SK-N-SH (cell line): ENCODE measurements at regions not wholly inside any gene's neighbourhood (a gene's known extent, or its start where the extent isn't known, plus 50 kb on each side); places are given as distances from the start of the nearest gene placed in this dataset.

Source experiments
- CTCF ChIA-PET: fragments of 300-600, 350-600 bp; formaldehyde crosslinking; extraction: SDS; loops from one replicate; lab custom pipeline; 2021; lab: Yijun Ruan, JAX
- POLR2A ChIA-PET: fragments of 350-600 bp; sonication (Branson Sonifier 250); formaldehyde crosslinking; extraction: SDS; loops from one replicate; lab custom pipeline; 2020; ENCODE audit warnings: antibody characterized with exemption, inconsistent platforms; lab: Yijun Ruan, JAX
- DNase-seq: peaks from one replicate; pipeline ENCODE4 v3.0.0; 2012
- H2AFZ ChIP-seq: fragments of 200-600 bp; sonication (generic); 2 replicates; pipeline ENCODE4 v1.8.1; 2016; ENCODE audit warnings: antibody characterized with exemption, mild to moderate bottlenecking, low read depth
- H3F3A ChIP-seq: fragments of 200-600 bp; sonication (generic); replicated peaks from 2 replicates; pipeline ENCODE3; 2016; ENCODE audit warnings: antibody characterized with exemption, mild to moderate bottlenecking; ENCODE audit not compliant: insufficient read depth
- H3K27ac ChIP-seq, 2 experiments: fragments of 200-500 bp in 1 of 2; fragments of 200-600 bp in 1 of 2; sonication (Bioruptor generic) in 1 of 2; sonication (generic), shearing (Covaris generic) in 1 of 2; 2 replicates each; pipeline versions ENCODE4 v1.5.1 to v1.6.1; 2014 to 2016; ENCODE audit warnings: low read depth in 2 of 2, inconsistent platforms in 1 of 2, low read length in 1 of 2, mild to moderate bottlenecking in 1 of 2, mixed read lengths in 1 of 2
- H3K27me3 ChIP-seq: fragments of 200-600 bp; sonication (generic), shearing (Covaris generic); 2 replicates; pipeline ENCODE4 v1.6.1; 2016; ENCODE audit warnings: mixed run types; ENCODE audit not compliant: insufficient read depth
- H3K36me3 ChIP-seq, 2 experiments: fragments of 200-500 bp in 1 of 2; fragments of 200-600 bp in 1 of 2; sonication (Bioruptor generic) in 1 of 2; sonication (generic) in 1 of 2; replicated peaks in 1 of 2; 2 replicates each; pipeline versions ENCODE3 to v1.5.1; 2014 to 2016; ENCODE audit warnings: low read length in 1 of 2, mild to moderate bottlenecking in 1 of 2; ENCODE audit not compliant: insufficient read depth in 2 of 2, control insufficient read depth in 1 of 2
- H3K4me1 ChIP-seq, 2 experiments: fragments of 200-500 bp in 1 of 2; fragments of 200-600 bp in 1 of 2; sonication (Bioruptor generic) in 1 of 2; sonication (generic), shearing (Covaris generic) in 1 of 2; 2 replicates each; pipeline versions ENCODE4 v1.5.1 to v1.6.1; 2014 to 2016; ENCODE audit warnings: low read depth in 1 of 2, low read length in 1 of 2, mixed run types in 1 of 2; ENCODE audit not compliant: insufficient read depth in 2 of 2, control insufficient read depth in 1 of 2
- H3K4me2 ChIP-seq: fragments of 200-600 bp; sonication (generic), shearing (Covaris generic); 2 replicates; pipeline ENCODE4 v1.6.1; 2017; ENCODE audit warnings: mixed run types
- H3K4me3 ChIP-seq, 2 experiments: fragments of 200-500 bp in 1 of 2; fragments of 200-600 bp in 1 of 2; sonication (Bioruptor generic) in 1 of 2; sonication (generic), shearing (Covaris generic) in 1 of 2; 2 replicates each; pipeline versions ENCODE4 v1.5.1 to v1.8.1; 2014 to 2016; ENCODE audit warnings: low read depth in 2 of 2, inconsistent platforms in 1 of 2, low read length in 1 of 2, mild to moderate bottlenecking in 1 of 2, mixed read lengths in 1 of 2, moderate library complexity in 1 of 2
- H3K79me2 ChIP-seq: fragments of 200-600 bp; sonication (generic); 2 replicates; pipeline ENCODE4 v1.8.1; 2017; ENCODE audit warnings: mild to moderate bottlenecking; ENCODE audit not compliant: insufficient read depth
- H3K9ac ChIP-seq: fragments of 200-600 bp; sonication (generic); 2 replicates; pipeline ENCODE4 v1.6.1; 2017; ENCODE audit warnings: mixed run types
- H3K9me2 ChIP-seq: fragments of 200-600 bp; sonication (generic); 2 replicates; pipeline ENCODE4 v1.6.1; 2017; ENCODE audit warnings: mixed run types
- H3K9me3 ChIP-seq: fragments of 200-600 bp; sonication (generic); 2 replicates; pipeline ENCODE4 v1.6.1; 2017; ENCODE audit warnings: mixed run types, mild to moderate bottlenecking, moderate library complexity
- H4K20me1 ChIP-seq: fragments of 200-600 bp; sonication (generic); 2 replicates; pipeline ENCODE4 v1.6.1; 2017; ENCODE audit warnings: mild to moderate bottlenecking, mixed run types; ENCODE audit not compliant: insufficient read depth
- CHD2 ChIP-seq: fragments of 150-350 bp; IDR thresholded peaks from 2 replicates; pipeline ENCODE4 v1.6.1; 2018; ENCODE audit warnings: low read length; ENCODE audit not compliant: partially characterized antibody
- FOXJ3 ChIP-seq: sonication (generic); formaldehyde crosslinking; IDR thresholded peaks from 2 replicates; pipeline ENCODE4 v1.5.1; 2020; ENCODE audit warnings: mild to moderate bottlenecking, missing genetic modification reagents
- FOXM1 ChIP-seq: IDR thresholded peaks from 2 replicates; pipeline ENCODE4 v1.4.0; 2012; ENCODE audit warnings: low read depth, mild to moderate bottlenecking
- IRF3 ChIP-seq: fragments of 150-350 bp; IDR thresholded peaks from 2 replicates; pipeline ENCODE4 v1.6.1; 2016; ENCODE audit warnings: mild to moderate bottlenecking, low read depth, low read length
- JUND ChIP-seq: IDR thresholded peaks from 2 replicates; pipeline ENCODE4 v1.4.0; 2012
- NFIC ChIP-seq: IDR thresholded peaks from 2 replicates; pipeline ENCODE4 v1.4.0; 2012; ENCODE audit warnings: borderline replicate concordance
- PBX3 ChIP-seq: IDR thresholded peaks from 2 replicates; pipeline ENCODE4; 2012
- POLR2AphosphoS5 ChIP-seq: IDR thresholded peaks from 2 replicates; pipeline ENCODE4 v1.6.1; 2012; ENCODE audit warnings: low read depth, low read length
- RAD21 ChIP-seq: IDR thresholded peaks from 2 replicates; pipeline ENCODE4 v1.6.1; 2012; ENCODE audit warnings: mild to moderate bottlenecking, low read length
- RCOR1 ChIP-seq: fragments of 150-350 bp; IDR thresholded peaks from 2 replicates; pipeline ENCODE4 v1.6.1; 2017; ENCODE audit warnings: antibody characterized with exemption, low read length
- RFX5 ChIP-seq: IDR thresholded peaks from 2 replicates; pipeline ENCODE4 v1.6.1; 2012; ENCODE audit warnings: mild to moderate bottlenecking, improper control_type of control experiment, low read length
- SIN3A ChIP-seq: IDR thresholded peaks from 2 replicates; pipeline ENCODE4 v1.6.1; 2012; ENCODE audit warnings: low read depth, mild to moderate bottlenecking, low read length, moderate library complexity, borderline replicate concordance
- TAF1 ChIP-seq: IDR thresholded peaks from 2 replicates; pipeline ENCODE4 v1.6.1; 2012; ENCODE audit warnings: low read depth, mild to moderate bottlenecking, low read length, moderate library complexity, borderline replicate concordance
- ZBTB33 ChIP-seq: IDR thresholded peaks from 2 replicates; pipeline ENCODE4 v1.4.0; 2012; ENCODE audit warnings: low read depth, borderline replicate concordance
- WGBS: methylation state at CpG from one replicate; pipeline ENCODE4 v1.1.6; 2017; ENCODE audit warnings: low lambda C conversion rate; 5-methylcytosine and 5-hydroxymethylcytosine counted together

- H3K27me3 ChIP-seq = no peaks in the 10 kb centered on the region
- H3K4me3 ChIP-seq = no peak overlapping the region
- H3K36me3 ChIP-seq = no peaks in the 10 kb centered on the region
- TF ChIP-seq NFIC (no peak), SIN3A (no peak), TAF1 (no peak), PBX3 (no peak), JUND (no peak), FOXM1 (no peak), RFX5 (no peak), ZBTB33 (no peak), FOXJ3 (CRISPR knock-in tag) (no peak)
- TF ChIP-seq, all 33 proteins: peak for 0
- DNase-seq = no peak
- H4K20me1 ChIP-seq = no peaks in the 10 kb centered on the region
- H3K27ac ChIP-seq = no peak overlapping the region
- H3K4me1 ChIP-seq = no peaks in the 10 kb centered on the region
- WGBS = 9% methylated on average over 3 of the region's 3 CpGs
- H2AFZ ChIP-seq = no peak overlapping the region
- H3K9ac ChIP-seq = no peak overlapping the region
- H3K79me2 ChIP-seq = no peaks in the 10 kb centered on the region
- H3F3A ChIP-seq = no peaks in the 10 kb centered on the region
- H3K9me2 ChIP-seq = no peaks in the 10 kb centered on the region
- no peaks in the 10 kb centered on the region for H3K9me3 ChIP-seq
- CTCF ChIA-PET = no interaction called here
- POLR2A ChIA-PET = no interaction called here
- no peak overlapping the region for H3K4me2 ChIP-seq
Measured at GRCh38 chr3:6179761-6180160, 681.2 kb upstream of the GRM7 start.

GRCh38 chr3:6180171-6180570, 680.7 kb upstream of the GRM7 start:
- Histone ChIP-seq H3F3A (no peaks in the 10 kb centered on the region), H2AFZ (no peak overlapping the region)
- POLR2A ChIA-PET = no interaction called here
- no peak for TF ChIP-seq RCOR1
- no peak for TF ChIP-seq RFX5
- TF ChIP-seq CHD2 = no peak
- TF ChIP-seq RAD21 = no peak
- TF ChIP-seq POLR2AphosphoS5 = no peak
- TF ChIP-seq ZBTB33 = no peak
- no peak for TF ChIP-seq IRF3
- TF ChIP-seq JUND = no peak
- TF ChIP-seq, all 33 proteins: peak for 0
- no peaks in the 10 kb centered on the region for H3K27me3 ChIP-seq
- H3K36me3 ChIP-seq = no peaks in the 10 kb centered on the region
- H3K27ac ChIP-seq = no peak overlapping the region
- H3K9me2 ChIP-seq = no peaks in the 10 kb centered on the region
- no peak overlapping the region for H3K4me2 ChIP-seq
- no peaks in the 10 kb centered on the region for H3K4me1 ChIP-seq
- no peaks in the 10 kb centered on the region for H3K79me2 ChIP-seq
- CTCF ChIA-PET = no interaction called here
- H3K9ac ChIP-seq = no peak overlapping the region
- H3K9me3 ChIP-seq = no peaks in the 10 kb centered on the region
- no peaks in the 10 kb centered on the region for H4K20me1 ChIP-seq
- no peak for DNase-seq
- H3K4me3 ChIP-seq = no peak overlapping the region
